Fibroblast of pulmonary artery (primary cell): ENCODE measurements at regions not wholly inside any gene's neighbourhood (a gene's known extent, or its start where the extent isn't known, plus 50 kb on each side); places are given as distances from the start of the nearest gene placed in this dataset.

Experiments
- DNase-seq: peaks from one replicate; pipeline ENCODE4 v3.0.0-alpha.2; 2010; ENCODE audit warnings: low read depth
- H3K4me3 ChIP-seq: replicated peaks from 2 replicates; pipeline ENCODE4 v1.5.1; 2011; ENCODE audit warnings: low read depth, mild to moderate bottlenecking, control low read depth, low read length, moderate library complexity
- CTCF ChIP-seq: IDR thresholded peaks from 2 replicates; pipeline ENCODE4 v1.5.1; 2011; ENCODE audit warnings: mild to moderate bottlenecking, control low read depth, low read length, inconsistent platforms; ENCODE audit errors: missing control alignments

DNA sequence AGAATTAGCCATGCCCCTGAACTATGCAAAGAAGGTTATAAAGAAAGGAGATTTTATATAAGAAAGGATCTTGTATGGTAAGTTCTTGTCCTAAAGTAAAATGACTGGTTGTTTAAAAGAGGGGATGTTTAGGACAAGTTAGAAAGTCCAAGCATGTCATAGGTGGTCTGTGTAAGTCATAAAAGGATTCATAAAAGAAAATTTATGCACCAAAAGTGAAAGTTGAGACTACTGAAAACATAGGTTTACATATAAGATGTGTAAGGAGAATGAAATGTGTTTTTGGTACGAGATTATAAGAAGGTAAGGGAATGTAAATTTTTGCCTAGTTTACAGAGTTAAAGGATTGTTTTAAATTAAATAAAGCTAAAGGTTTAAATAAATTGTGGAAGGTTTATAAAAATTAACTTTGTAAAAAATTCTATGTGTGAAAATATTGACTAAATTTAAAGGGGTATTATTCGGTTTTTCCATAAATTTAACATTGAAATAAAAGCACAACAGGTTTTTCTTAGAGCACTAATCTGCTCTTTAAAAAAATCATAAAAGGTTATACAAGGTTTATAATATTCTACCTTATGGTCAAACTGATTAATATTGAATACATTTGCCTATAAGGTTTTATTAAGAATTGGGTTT lies 93.6 kb upstream of the UST start:
- no peak overlapping the region for H3K4me3 ChIP-seq
- no peak for TF ChIP-seq CTCF
- DNase-seq = no peak

DNA sequence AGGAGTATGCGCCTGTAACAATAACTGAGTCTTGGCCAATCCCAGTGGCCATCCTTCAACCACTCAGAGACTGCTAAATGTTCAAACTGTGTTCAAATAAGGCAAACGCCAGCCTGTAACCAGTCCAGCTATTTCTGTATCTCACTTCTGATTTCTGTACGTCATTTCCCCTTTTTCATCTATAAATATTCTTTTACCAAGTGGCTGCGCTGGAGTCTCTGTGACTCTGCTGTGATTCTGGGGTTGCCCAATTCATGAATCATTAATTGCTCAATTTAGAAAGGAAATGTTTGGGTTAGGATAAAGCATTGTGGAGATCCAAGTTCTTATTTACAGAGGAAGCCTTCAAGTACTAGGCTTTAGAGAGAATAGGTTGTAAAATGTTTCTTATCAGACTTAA lies 89.8 kb upstream of the UST start:
- peak; percentile 98 for DNase-seq
- no peak overlapping the region for H3K4me3 ChIP-seq
- no peak for TF ChIP-seq CTCF

DNA sequence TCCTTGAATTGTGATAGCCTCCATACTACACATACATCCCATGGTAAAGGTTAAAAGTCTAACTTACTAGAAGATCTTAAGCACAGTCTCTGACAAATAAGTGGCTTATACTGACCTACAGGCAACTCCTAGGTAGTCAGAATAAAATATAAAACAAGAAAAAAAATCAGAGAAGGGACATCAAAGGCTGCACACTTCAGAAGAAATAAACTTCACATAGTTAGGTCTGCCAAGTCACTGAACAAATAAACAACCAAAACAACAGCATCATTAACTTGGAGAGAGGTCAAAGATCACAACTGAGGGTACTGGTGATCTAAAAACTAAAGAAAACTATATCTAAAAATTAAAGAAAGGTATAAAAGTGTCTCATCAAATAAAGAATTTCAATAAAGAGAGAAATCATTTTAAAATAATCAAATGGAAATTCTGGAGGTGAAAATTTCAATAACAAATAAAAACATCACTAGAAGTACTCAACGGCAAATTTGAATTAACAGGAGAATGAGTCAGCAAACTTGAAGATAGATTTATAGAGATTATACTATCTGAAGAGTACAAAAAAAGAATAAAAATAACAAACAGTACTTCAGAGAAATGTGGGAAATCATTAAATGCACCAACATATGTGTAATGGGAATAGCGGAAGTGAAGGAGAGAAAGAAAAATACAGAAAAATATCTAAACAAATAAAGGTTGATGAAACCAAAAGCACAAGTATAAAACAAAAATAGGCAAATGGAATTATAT lies 88.0 kb upstream of the UST start:
- no peak for DNase-seq

GRCh38 chr6:148667395-148667794 lies 79.4 kb upstream of the UST start:
- H3K4me3 ChIP-seq = no peak overlapping the region
- TF ChIP-seq CTCF = no peak
- no peak for DNase-seq

More for the DNA sequence above, 88.0 kb upstream of the UST start:
- no peak overlapping the region for H3K4me3 ChIP-seq
- TF ChIP-seq CTCF = no peak

DNA sequence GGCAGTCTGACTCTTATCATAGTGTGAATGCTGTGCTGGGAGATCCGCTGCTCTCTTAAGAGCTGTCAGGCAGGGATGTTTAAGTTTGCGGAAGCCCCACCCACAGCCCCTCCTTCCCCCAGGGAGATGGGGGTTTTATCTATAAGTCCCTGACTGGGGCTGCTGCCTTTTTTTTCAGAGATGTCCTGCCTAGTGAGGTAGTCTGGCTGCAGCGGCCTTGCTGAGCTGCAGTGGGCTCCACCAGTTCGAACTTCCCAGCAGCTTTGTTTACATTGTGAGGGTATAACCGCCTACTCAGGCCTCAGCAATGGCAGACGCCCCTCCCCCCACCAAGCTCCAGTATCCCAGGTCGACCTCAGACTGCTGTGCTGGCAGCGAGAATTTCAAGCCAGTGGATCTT lies 75.7 kb upstream of the UST start:
- no peak overlapping the region for H3K4me3 ChIP-seq
- TF ChIP-seq CTCF = no peak
- DNase-seq = no peak

- no peak for TF ChIP-seq CTCF
- DNase-seq = no peak
- H3K4me3 ChIP-seq = no peak overlapping the region
Measured at GRCh38 chr6:148671952-148672351, 74.9 kb upstream of the UST start.

GRCh38 chr6:148674306-148674705 lies 72.5 kb upstream of the UST start:
- DNase-seq = no peak
- no peak for TF ChIP-seq CTCF
- no peak overlapping the region for H3K4me3 ChIP-seq
